ENCODE measurements at regions not wholly inside any gene's neighbourhood (a gene's known extent, or its start where the extent isn't known, plus 50 kb on each side); places are given as distances from the start of the nearest gene placed in this dataset.

- Mint-ChIP-seq H3K27ac (no peak overlapping the region), H3K4me3 (no peak overlapping the region), H3K9me3 (ENCODE audit: low read depth) (no peaks in the 10 kb centered on the region), H3K4me1 (no peaks in the 10 kb centered on the region), H3K36me3 (ENCODE audit: low read depth) (no peaks in the 10 kb centered on the region), H3K27me3 (peaks cover 11% of the 10 kb centered on the region)
- intact Hi-C loops (cut with DNase I, micrococcal nuclease), result no loop called here
- POLR2A ChIA-PET, result no interaction called here
- CTCF ChIA-PET, result interaction anchor here (0.5 kb wide), 1 partner anchor 540 kb away, joined by 3 read pairs; no protein-coding TSS in a partner anchor
- no peak for DNase-seq
- no peak for ATAC-seq
Measured at GRCh38 chr2:173623438-173624319, 269.0 kb downstream of the CDCA7 start.

GRCh38 chr2:173625315-173625714 is 270.6 kb downstream of the CDCA7 start:
- ChIA-PET POLR2A (no interaction called here), CTCF (no interaction called here)
- no peaks in the 10 kb centered on the region for H3K4me1 Mint-ChIP-seq
- intact Hi-C loops (cut with DNase I, micrococcal nuclease), result no loop called here
- no peak overlapping the region for H3K27ac Mint-ChIP-seq
- H3K9me3 Mint-ChIP-seq (ENCODE audit: low read depth), result no peaks in the 10 kb centered on the region
- peaks cover 10% of the 10 kb centered on the region for H3K27me3 Mint-ChIP-seq
- no peaks in the 10 kb centered on the region for H3K36me3 Mint-ChIP-seq (ENCODE audit: low read depth)
- DNase-seq (no peak), ATAC-seq (no peak)
- H3K4me3 Mint-ChIP-seq, result no peak overlapping the region

- no peak for DNase-seq
Measured at GRCh38 chr2:173629076-173629475, 274.4 kb downstream of the CDCA7 start.

GRCh38 chr2:173630425-173631126 is 275.9 kb downstream of the CDCA7 start:
- CTCF ChIA-PET, result interaction anchor here (1.2 kb wide), 2 partner anchors 9 to 254 kb away, joined by 3 to 4 read pairs; no protein-coding TSS in a partner anchor
- ATAC-seq (no peak), DNase-seq (no peak)
- H3K27me3 Mint-ChIP-seq, result peaks cover 16% of the 10 kb centered on the region
- H3K4me3 Mint-ChIP-seq, result no peak overlapping the region
- no peaks in the 10 kb centered on the region for H3K9me3 Mint-ChIP-seq (ENCODE audit: low read depth)
- no peak overlapping the region for H3K27ac Mint-ChIP-seq
- H3K36me3 Mint-ChIP-seq (ENCODE audit: low read depth), result no peaks in the 10 kb centered on the region
- intact Hi-C loops (cut with DNase I, micrococcal nuclease), result no loop called here
- POLR2A ChIA-PET, result no interaction called here
- H3K4me1 Mint-ChIP-seq, result no peaks in the 10 kb centered on the region

More at GRCh38 chr2:173629076-173629475, 274.4 kb downstream of the CDCA7 start:
- no peaks in the 10 kb centered on the region for H3K4me1 Mint-ChIP-seq
- peaks cover 16% of the 10 kb centered on the region for H3K27me3 Mint-ChIP-seq
- no peak overlapping the region for H3K4me3 Mint-ChIP-seq
- no peaks in the 10 kb centered on the region for H3K36me3 Mint-ChIP-seq (ENCODE audit: low read depth)
- intact Hi-C loops (cut with DNase I, micrococcal nuclease), result no loop called here
- no peaks in the 10 kb centered on the region for H3K9me3 Mint-ChIP-seq (ENCODE audit: low read depth)
- H3K27ac Mint-ChIP-seq, result no peak overlapping the region
- ChIA-PET POLR2A (no interaction called here), CTCF (no interaction called here)
- ATAC-seq, result no peak

GRCh38 chr2:173631127-173631460 is 276.4 kb downstream of the CDCA7 start:
- H3K4me3 Mint-ChIP-seq, result no peak overlapping the region
- ATAC-seq (no peak), DNase-seq (no peak)
- POLR2A ChIA-PET, result no interaction called here
- H3K4me1 Mint-ChIP-seq, result no peaks in the 10 kb centered on the region
- peaks cover 16% of the 10 kb centered on the region for H3K27me3 Mint-ChIP-seq
- no peaks in the 10 kb centered on the region for H3K36me3 Mint-ChIP-seq (ENCODE audit: low read depth)
- H3K27ac Mint-ChIP-seq, result no peak overlapping the region
- CTCF ChIA-PET, result interaction anchor here (1.2 kb wide), 2 partner anchors 8 to 253 kb away, joined by 3 to 4 read pairs; no protein-coding TSS in a partner anchor
- intact Hi-C loops (cut with DNase I, micrococcal nuclease), result no loop called here
- no peaks in the 10 kb centered on the region for H3K9me3 Mint-ChIP-seq (ENCODE audit: low read depth)

GRCh38 chr2:173644146-173644545 is 289.5 kb downstream of the CDCA7 start:
- CTCF ChIA-PET, result no interaction called here
- no peak overlapping the region for H3K4me3 Mint-ChIP-seq
- peaks cover 15% of the 10 kb centered on the region for H3K27me3 Mint-ChIP-seq
- DNase-seq (no peak), ATAC-seq (no peak)
- no peaks in the 10 kb centered on the region for H3K9me3 Mint-ChIP-seq (ENCODE audit: low read depth)
- no peaks in the 10 kb centered on the region for H3K36me3 Mint-ChIP-seq (ENCODE audit: low read depth)
- no peaks in the 10 kb centered on the region for H3K4me1 Mint-ChIP-seq
- POLR2A ChIA-PET, result no interaction called here
- intact Hi-C loops (cut with DNase I, micrococcal nuclease), result no loop called here
- no peak overlapping the region for H3K27ac Mint-ChIP-seq

- Mint-ChIP-seq H3K36me3 (ENCODE audit: low read depth) (no peaks in the 10 kb centered on the region), H3K4me1 (no peaks in the 10 kb centered on the region), H3K4me3 (no peak overlapping the region), H3K27me3 (peaks cover 9% of the 10 kb centered on the region), H3K27ac (no peak overlapping the region), H3K9me3 (ENCODE audit: low read depth) (no peaks in the 10 kb centered on the region)
- intact Hi-C loops (cut with DNase I, micrococcal nuclease), result no loop called here
- no peak for ATAC-seq
- no peak for DNase-seq
- CTCF ChIA-PET, result no interaction called here
- POLR2A ChIA-PET, result no interaction called here
Measured at GRCh38 chr2:173647681-173648311, 293.1 kb downstream of the CDCA7 start.

GRCh38 chr2:173648816-173649215 is 294.1 kb downstream of the CDCA7 start:
- DNase-seq (no peak), ATAC-seq (no peak)
- H3K4me1 Mint-ChIP-seq, result no peaks in the 10 kb centered on the region
- CTCF ChIA-PET, result no interaction called here
- no peaks in the 10 kb centered on the region for H3K9me3 Mint-ChIP-seq (ENCODE audit: low read depth)
- peaks cover 9% of the 10 kb centered on the region for H3K27me3 Mint-ChIP-seq
- H3K4me3 Mint-ChIP-seq, result no peak overlapping the region
- H3K27ac Mint-ChIP-seq, result no peak overlapping the region
- intact Hi-C loops (cut with DNase I, micrococcal nuclease), result no loop called here
- POLR2A ChIA-PET, result no interaction called here
- no peaks in the 10 kb centered on the region for H3K36me3 Mint-ChIP-seq (ENCODE audit: low read depth)

GRCh38 chr2:173649527-173650219 is 295.0 kb downstream of the CDCA7 start:
- H3K27me3 Mint-ChIP-seq, result peaks cover 8% of the 10 kb centered on the region
- H3K36me3 Mint-ChIP-seq (ENCODE audit: low read depth), result no peaks in the 10 kb centered on the region
- no peak overlapping the region for H3K4me3 Mint-ChIP-seq
- no peak for DNase-seq
- intact Hi-C loops (cut with DNase I, micrococcal nuclease), result no loop called here
- ChIA-PET POLR2A (no interaction called here), CTCF (no interaction called here)
- H3K27ac Mint-ChIP-seq, result no peak overlapping the region
- ATAC-seq, result no peak
- H3K9me3 Mint-ChIP-seq (ENCODE audit: low read depth), result no peaks in the 10 kb centered on the region
- no peaks in the 10 kb centered on the region for H3K4me1 Mint-ChIP-seq

- intact Hi-C loops (cut with DNase I, micrococcal nuclease), result no loop called here
- Mint-ChIP-seq H3K4me3 (no peak overlapping the region), H3K4me1 (no peaks in the 10 kb centered on the region), H3K36me3 (ENCODE audit: low read depth) (no peaks in the 10 kb centered on the region), H3K27me3 (peaks cover 8% of the 10 kb centered on the region), H3K27ac (no peak overlapping the region), H3K9me3 (ENCODE audit: low read depth) (no peaks in the 10 kb centered on the region)
- ChIA-PET POLR2A (no interaction called here), CTCF (interaction anchor here (0.7 kb wide), 1 partner anchor 898 kb away, joined by 4 read pairs; no protein-coding TSS in a partner anchor)
- DNase-seq (no peak), ATAC-seq (no peak)
Measured at GRCh38 chr2:173651891-173652290, 297.2 kb downstream of the CDCA7 start.

- ATAC-seq (no peak), DNase-seq (no peak)
- no peaks in the 10 kb centered on the region for H3K36me3 Mint-ChIP-seq (ENCODE audit: low read depth)
- H3K4me3 Mint-ChIP-seq, result no peak overlapping the region
- H3K27me3 Mint-ChIP-seq, result peaks cover 8% of the 10 kb centered on the region
- H3K4me1 Mint-ChIP-seq, result no peaks in the 10 kb centered on the region
- intact Hi-C loops (cut with DNase I, micrococcal nuclease), result no loop called here
- POLR2A ChIA-PET, result no interaction called here
- H3K27ac Mint-ChIP-seq, result no peak overlapping the region
- CTCF ChIA-PET, result no interaction called here
- no peaks in the 10 kb centered on the region for H3K9me3 Mint-ChIP-seq (ENCODE audit: low read depth)
Measured at GRCh38 chr2:173652311-173652710, 297.6 kb downstream of the CDCA7 start.

Data from activated CD4-positive, alpha-beta T cell treated with anti-CD3 and anti-CD28 coated beads for 36 hours (primary cell).